ENCODE measurements at regions not wholly inside any gene's neighbourhood (a gene's known extent, or its start where the extent isn't known, plus 50 kb on each side); places are given as distances from the start of the nearest gene placed in this dataset.

GRCh38 chr4:81971061-81971460 lies 402.7 kb downstream of the HNRNPD start:
- ChIA-PET CTCF (no interaction called here), POLR2A (no interaction called here)
- Histone ChIP-seq H3K9me3 (ENCODE audit: control extremely low read depth in 1 of 3, control insufficient read depth in 2 of 3, insufficient read depth in 1 of 3, low read length in 2 of 3) (no peaks in the 10 kb centered on the region), H3K9ac (ENCODE audit: low read length) (no peak overlapping the region), H3K79me2 (ENCODE audit: control insufficient read depth, insufficient read depth, low read length) (no peaks in the 10 kb centered on the region), H2AFZ (ENCODE audit: insufficient read depth, low read depth, low read length, poor library complexity, severe bottlenecking) (no peak overlapping the region), H3K27me3 (replicated peaks in 1 of 4; ENCODE audit: control extremely low read depth in 1 of 4, control insufficient read depth in 3 of 4, insufficient read depth in 4 of 4, low read length in 3 of 4) (no peaks in the 10 kb centered on the region), H3K4me3 (ENCODE audit: control extremely low read depth in 1 of 5, extremely low read depth in 1 of 5, insufficient read depth in 1 of 5, low read depth in 2 of 5, low read length in 4 of 5) (no peak overlapping the region), H3K36me3 (replicated peaks in 1 of 2; ENCODE audit: control extremely low read depth in 1 of 2, control insufficient read depth in 1 of 2, extremely low read depth in 1 of 2, insufficient read depth in 2 of 2, low read length in 1 of 2) (no peaks in the 10 kb centered on the region), H3K4me2 (replicated peaks; ENCODE audit: low read depth, low read length, poor library complexity, severe bottlenecking) (no peak overlapping the region), H3K4me1 (ENCODE audit: control insufficient read depth in 2 of 2, insufficient read depth in 2 of 2, low read length in 2 of 2) (no peaks in the 10 kb centered on the region), H4K20me1 (ENCODE audit: control insufficient read depth, insufficient read depth, low read length, poor library complexity, severe bottlenecking) (no peaks in the 10 kb centered on the region), H3K27ac (ENCODE audit: low read length in 2 of 2) (no peak overlapping the region)
- intact Hi-C loops (cut with micrococcal nuclease), result no loop called here
- TF ChIP-seq CTCF (IDR thresholded peaks at IDR 0.05) (no peak), EZH2 (IDR thresholded peaks at IDR 0.05; ENCODE audit: borderline replicate concordance, insufficient read depth, low read depth, low read length, poor library complexity, severe bottlenecking) (no peak)
- WGBS (ENCODE audit: insufficient coverage), result no CpG with 5 or more reads among the region's 1 CpG
- ATAC-seq (ENCODE audit: low read depth) (no peak), DNase-seq (no peak)
- H3K4me1 Mint-ChIP-seq, result peaks cover 1% of the 10 kb centered on the region
- no peak overlapping the region for H3K4me3 Mint-ChIP-seq
- no peak overlapping the region for H3K27ac Mint-ChIP-seq
- H3K27me3 Mint-ChIP-seq, result peaks cover 18% of the 10 kb centered on the region
- H3K9me3 Mint-ChIP-seq (ENCODE audit: insufficient read depth), result no peaks in the 10 kb centered on the region

GRCh38 chr4:81970454-81970853 lies 403.3 kb downstream of the HNRNPD start:
- no peaks in the 10 kb centered on the region for H3K36me3 ChIP-seq (replicated peaks in 1 of 2; ENCODE audit: control extremely low read depth in 1 of 2, control insufficient read depth in 1 of 2, extremely low read depth in 1 of 2, insufficient read depth in 2 of 2, low read length in 1 of 2)
- no peaks in the 10 kb centered on the region for H3K9me3 Mint-ChIP-seq (ENCODE audit: insufficient read depth)
- no peaks in the 10 kb centered on the region for H4K20me1 ChIP-seq (ENCODE audit: control insufficient read depth, insufficient read depth, low read length, poor library complexity, severe bottlenecking)
- no peak for DNase-seq
- H3K27ac ChIP-seq (ENCODE audit: low read length in 2 of 2), result no peak overlapping the region
- CTCF ChIA-PET, result no interaction called here
- TF ChIP-seq EZH2 (IDR thresholded peaks at IDR 0.05; ENCODE audit: borderline replicate concordance, insufficient read depth, low read depth, low read length, poor library complexity, severe bottlenecking) (no peak), CTCF (IDR thresholded peaks at IDR 0.05) (no peak)
- no peaks in the 10 kb centered on the region for H3K4me1 ChIP-seq (ENCODE audit: control insufficient read depth in 2 of 2, insufficient read depth in 2 of 2, low read length in 2 of 2)
- no peak for ATAC-seq (ENCODE audit: low read depth)
- H3K27me3 ChIP-seq (replicated peaks in 1 of 4; ENCODE audit: control extremely low read depth in 1 of 4, control insufficient read depth in 3 of 4, insufficient read depth in 4 of 4, low read length in 3 of 4), result no peaks in the 10 kb centered on the region
- intact Hi-C loops (cut with micrococcal nuclease), result no loop called here
- H3K4me1 Mint-ChIP-seq, result peaks cover 8% of the 10 kb centered on the region
- peaks cover 18% of the 10 kb centered on the region for H3K27me3 Mint-ChIP-seq
- no peak overlapping the region for H3K4me3 ChIP-seq (ENCODE audit: control extremely low read depth in 1 of 5, extremely low read depth in 1 of 5, insufficient read depth in 1 of 5, low read depth in 2 of 5, low read length in 4 of 5)
- POLR2A ChIA-PET, result no interaction called here
- H3K9ac ChIP-seq (ENCODE audit: low read length), result no peak overlapping the region
- H3K9me3 ChIP-seq (ENCODE audit: control extremely low read depth in 1 of 3, control insufficient read depth in 2 of 3, insufficient read depth in 1 of 3, low read length in 2 of 3), result no peaks in the 10 kb centered on the region
- H2AFZ ChIP-seq (ENCODE audit: insufficient read depth, low read depth, low read length, poor library complexity, severe bottlenecking), result no peak overlapping the region
- H3K79me2 ChIP-seq (ENCODE audit: control insufficient read depth, insufficient read depth, low read length), result no peaks in the 10 kb centered on the region
- H3K4me2 ChIP-seq (replicated peaks; ENCODE audit: low read depth, low read length, poor library complexity, severe bottlenecking), result no peak overlapping the region
- 80% methylated on average over 1 of the region's 1 CpG for WGBS (ENCODE audit: insufficient coverage)
- no peak overlapping the region for H3K4me3 Mint-ChIP-seq
- H3K27ac Mint-ChIP-seq, result no peak overlapping the region
